GM12892 (cell line): ENCODE measurements at regions not wholly inside any gene's neighbourhood (a gene's known extent, or its start where the extent isn't known, plus 50 kb on each side); places are given as distances from the start of the nearest gene placed in this dataset.

Experiments used
- POLR2A ChIP-seq: IDR thresholded peaks from 2 replicates; pipeline ENCODE4 v1.6.1; 2011; ENCODE audit warnings: low read depth, low read length, control low read depth
- POLR2AphosphoS5 ChIP-seq: IDR thresholded peaks from 2 replicates; pipeline ENCODE4 v1.6.1; 2011; ENCODE audit warnings: low read depth, low read length, control low read depth

GRCh38 chr4:161248880-161249279 lies 914.9 kb downstream of the FSTL5 start:
- TF ChIP-seq POLR2A: no peak
- no peak for TF ChIP-seq POLR2AphosphoS5
